Panc1 (cell line): ENCODE measurements at regions not wholly inside any gene's neighbourhood (a gene's known extent, or its start where the extent isn't known, plus 50 kb on each side); places are given as distances from the start of the nearest gene placed in this dataset.

Experiments
- ATAC-seq: fragments of 200-7000 bp; cut with Tn5 transposase; 2 replicates; pipeline ENCODE4 v1.9.1; 2020; ENCODE audit warnings: mild to moderate bottlenecking, moderate library complexity
- BruUV-seq: library from RNA; stranded (reverse); fragments of 400-500 nt; replicated peaks from 2 replicates; lab custom pipeline; 2021; lab: Mats Ljungman, UMichigan
- CTCF ChIA-PET: fragments of 300-600 bp; sonication (Branson Sonifier 250); formaldehyde crosslinking; loops from one replicate; lab custom pipeline; 2022; ENCODE audit warnings: antibody characterized with exemption; lab: Charles Lee
- POLR2A ChIA-PET: fragments of 300-600 bp; sonication (Branson Sonifier 250); formaldehyde crosslinking; loops from one replicate; lab custom pipeline; 2022; ENCODE audit warnings: antibody characterized with exemption; lab: Charles Lee
- DNase-seq: peaks from one replicate; pipeline ENCODE4 v3.0.0-alpha.2; 2010; ENCODE audit warnings: low read depth, low spot score
- H3K27ac ChIP-seq: 2 replicates; pipeline ENCODE4 v1.5.1; 2011; ENCODE audit warnings: mild to moderate bottlenecking, low read length, inconsistent platforms
- H3K27me3 ChIP-seq: fragments of 200-500 bp; sonication (Bioruptor generic); 2 replicates; pipeline ENCODE4 v1.6.0; 2014; ENCODE audit warnings: low read length, inconsistent platforms; ENCODE audit not compliant: control insufficient read depth, insufficient read depth
- H3K36me3 ChIP-seq: fragments of 200-500 bp; sonication (Bioruptor generic); 2 replicates; pipeline ENCODE4 v1.5.1; 2014; ENCODE audit warnings: inconsistent platforms, mild to moderate bottlenecking, low read length, moderate library complexity; ENCODE audit not compliant: control insufficient read depth, insufficient read depth
- H3K4me1 ChIP-seq: 2 replicates; pipeline ENCODE4 v1.5.1; 2011; ENCODE audit warnings: inconsistent platforms, mild to moderate bottlenecking, low read length, moderate library complexity; ENCODE audit not compliant: control insufficient read depth, insufficient read depth
- H3K4me3 ChIP-seq, 2 experiments: 2 replicates each; pipeline ENCODE4 v1.5.1; 2011 to 2012; ENCODE audit warnings: low read depth in 2 of 2, low read length in 2 of 2, mild to moderate bottlenecking in 2 of 2, inconsistent platforms in 1 of 2, moderate library complexity in 1 of 2
- H3K9me3 ChIP-seq: fragments of 200-500 bp; sonication (Bioruptor generic); 2 replicates; pipeline ENCODE4 v1.5.1; 2014; ENCODE audit warnings: low read depth, mild to moderate bottlenecking, inconsistent platforms, low read length, moderate library complexity; ENCODE audit not compliant: control insufficient read depth, insufficient read depth
- CTCF ChIP-seq: fragments of 450-650 bp; IDR thresholded peaks from 2 replicates; pipeline ENCODE4 v1.5.1; 2017; ENCODE audit warnings: mild to moderate bottlenecking
- POLR2AphosphoS5 ChIP-seq: IDR thresholded peaks from 2 replicates; pipeline ENCODE4 v1.6.1; 2012; ENCODE audit warnings: mild to moderate bottlenecking, low read depth, low read length, moderate library complexity
- SIN3A ChIP-seq: IDR thresholded peaks from 2 replicates; pipeline ENCODE4 v1.6.1; 2012; ENCODE audit warnings: low read depth, mild to moderate bottlenecking, low read length, moderate library complexity, borderline replicate concordance; ENCODE audit not compliant: insufficient read depth
- TCF7L2 ChIP-seq: IDR thresholded peaks from 2 replicates; pipeline ENCODE4 v1.6.1; 2011; ENCODE audit warnings: mild to moderate bottlenecking, low read depth, low read length, inconsistent platforms
- in situ Hi-C: cut with HindIII; loops from 2 replicates; pipeline ENCODE4 v1.10.0; 2016; ENCODE audit warnings: low sequenced_read_pairs, low pct_unique_long_range_greater_than_20kb
- intact Hi-C: fragments of 100-400 bp; cut with micrococcal nuclease; formaldehyde crosslinking; loops from one replicate; pipeline ENCODE4 v1.10.0; 2022; ENCODE audit not compliant: unreplicated experiment
- TF ChIP-seq, protein P1 (sequence below), 2 experiments: IDR thresholded peaks; 2 replicates each; pipeline ENCODE4 v1.6.1; 2011 to 2012; ENCODE audit warnings: low read depth in 2 of 2, control low read depth in 1 of 2, low read length in 1 of 2, mild to moderate bottlenecking in 1 of 2, moderate library complexity in 1 of 2; ENCODE audit not compliant: insufficient read depth in 1 of 2

DNA sequence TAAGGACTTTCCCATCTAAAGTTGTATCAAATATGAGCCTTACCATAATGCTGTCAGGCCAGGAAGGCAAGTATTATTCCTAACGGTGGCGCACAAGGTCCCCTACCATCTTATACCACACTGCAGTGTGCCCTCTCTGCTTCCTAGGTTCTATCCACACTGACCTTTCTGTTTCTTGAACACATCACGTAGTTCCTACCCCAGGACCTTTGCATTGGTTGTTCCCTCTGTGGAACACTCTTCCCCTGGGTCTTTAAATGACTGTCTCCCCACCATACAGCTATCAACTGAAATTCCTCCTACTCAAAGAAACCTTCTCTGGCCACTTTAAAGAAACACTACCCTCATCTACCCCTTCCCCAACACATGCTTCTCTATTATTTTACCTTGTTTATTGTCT, 104.5 kb upstream of the SPACA1 start:
- DNase-seq (no peak), ATAC-seq (no peak)
- no TSS peak for BruUV-seq
- Histone ChIP-seq H3K27me3 (peaks cover 4% of the 10 kb centered on the region), H3K4me3 (no peak overlapping the region), H3K27ac (no peak overlapping the region), H3K9me3 (no peaks in the 10 kb centered on the region), H3K36me3 (no peaks in the 10 kb centered on the region), H3K4me1 (no peaks in the 10 kb centered on the region)
- POLR2A ChIA-PET = no interaction called here
- TF ChIP-seq POLR2AphosphoS5 (no peak), SIN3A (no peak), CTCF (no peak), TCF7L2 (no peak)
- TF ChIP-seq, protein P1, sequence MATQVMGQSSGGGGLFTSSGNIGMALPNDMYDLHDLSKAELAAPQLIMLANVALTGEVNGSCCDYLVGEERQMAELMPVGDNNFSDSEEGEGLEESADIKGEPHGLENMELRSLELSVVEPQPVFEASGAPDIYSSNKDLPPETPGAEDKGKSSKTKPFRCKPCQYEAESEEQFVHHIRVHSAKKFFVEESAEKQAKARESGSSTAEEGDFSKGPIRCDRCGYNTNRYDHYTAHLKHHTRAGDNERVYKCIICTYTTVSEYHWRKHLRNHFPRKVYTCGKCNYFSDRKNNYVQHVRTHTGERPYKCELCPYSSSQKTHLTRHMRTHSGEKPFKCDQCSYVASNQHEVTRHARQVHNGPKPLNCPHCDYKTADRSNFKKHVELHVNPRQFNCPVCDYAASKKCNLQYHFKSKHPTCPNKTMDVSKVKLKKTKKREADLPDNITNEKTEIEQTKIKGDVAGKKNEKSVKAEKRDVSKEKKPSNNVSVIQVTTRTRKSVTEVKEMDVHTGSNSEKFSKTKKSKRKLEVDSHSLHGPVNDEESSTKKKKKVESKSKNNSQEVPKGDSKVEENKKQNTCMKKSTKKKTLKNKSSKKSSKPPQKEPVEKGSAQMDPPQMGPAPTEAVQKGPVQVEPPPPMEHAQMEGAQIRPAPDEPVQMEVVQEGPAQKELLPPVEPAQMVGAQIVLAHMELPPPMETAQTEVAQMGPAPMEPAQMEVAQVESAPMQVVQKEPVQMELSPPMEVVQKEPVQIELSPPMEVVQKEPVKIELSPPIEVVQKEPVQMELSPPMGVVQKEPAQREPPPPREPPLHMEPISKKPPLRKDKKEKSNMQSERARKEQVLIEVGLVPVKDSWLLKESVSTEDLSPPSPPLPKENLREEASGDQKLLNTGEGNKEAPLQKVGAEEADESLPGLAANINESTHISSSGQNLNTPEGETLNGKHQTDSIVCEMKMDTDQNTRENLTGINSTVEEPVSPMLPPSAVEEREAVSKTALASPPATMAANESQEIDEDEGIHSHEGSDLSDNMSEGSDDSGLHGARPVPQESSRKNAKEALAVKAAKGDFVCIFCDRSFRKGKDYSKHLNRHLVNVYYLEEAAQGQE (IDR thresholded peaks at IDR 0.05; ENCODE audit: insufficient read depth in 1 of 2, low read depth in 2 of 2, low read length in 1 of 2) = no peak
- intact Hi-C loops (no loop called here), in situ Hi-C loops (no loop called here)
- CTCF ChIA-PET = no interaction called here

GRCh38 chr6:87941556-87942358, 105.9 kb upstream of the SPACA1 start:
- H3K4me3 ChIP-seq = no peak overlapping the region
- TF ChIP-seq CTCF = no peak
- TF ChIP-seq POLR2AphosphoS5 = no peak
- no peak for TF ChIP-seq SIN3A
- no peak for TF ChIP-seq TCF7L2
- TF ChIP-seq, protein P1 (IDR thresholded peaks at IDR 0.05; ENCODE audit: insufficient read depth in 1 of 2, low read depth in 2 of 2, low read length in 1 of 2) = no peak
- intact Hi-C loops (no loop called here), in situ Hi-C loops (no loop called here)
- H3K4me1 ChIP-seq = no peaks in the 10 kb centered on the region
- no TSS peak for BruUV-seq
- ChIA-PET POLR2A (no interaction called here), CTCF (no interaction called here)
- no peaks in the 10 kb centered on the region for H3K9me3 ChIP-seq
- ATAC-seq (no peak), DNase-seq (no peak)
- peaks cover 4% of the 10 kb centered on the region for H3K27me3 ChIP-seq
- no peaks in the 10 kb centered on the region for H3K36me3 ChIP-seq
- H3K27ac ChIP-seq = no peak overlapping the region
